NOMO-1 (cell line): ENCODE measurements at regions not wholly inside any gene's neighbourhood (a gene's known extent, or its start where the extent isn't known, plus 50 kb on each side); places are given as distances from the start of the nearest gene placed in this dataset.

Experiments used
- DNase-seq, 2 experiments: peaks; one replicate each; lab custom pipeline; 2025; ENCODE audit not compliant: unreplicated experiment in 2 of 2; lab: John Stamatoyannopoulos, UW

DNA sequence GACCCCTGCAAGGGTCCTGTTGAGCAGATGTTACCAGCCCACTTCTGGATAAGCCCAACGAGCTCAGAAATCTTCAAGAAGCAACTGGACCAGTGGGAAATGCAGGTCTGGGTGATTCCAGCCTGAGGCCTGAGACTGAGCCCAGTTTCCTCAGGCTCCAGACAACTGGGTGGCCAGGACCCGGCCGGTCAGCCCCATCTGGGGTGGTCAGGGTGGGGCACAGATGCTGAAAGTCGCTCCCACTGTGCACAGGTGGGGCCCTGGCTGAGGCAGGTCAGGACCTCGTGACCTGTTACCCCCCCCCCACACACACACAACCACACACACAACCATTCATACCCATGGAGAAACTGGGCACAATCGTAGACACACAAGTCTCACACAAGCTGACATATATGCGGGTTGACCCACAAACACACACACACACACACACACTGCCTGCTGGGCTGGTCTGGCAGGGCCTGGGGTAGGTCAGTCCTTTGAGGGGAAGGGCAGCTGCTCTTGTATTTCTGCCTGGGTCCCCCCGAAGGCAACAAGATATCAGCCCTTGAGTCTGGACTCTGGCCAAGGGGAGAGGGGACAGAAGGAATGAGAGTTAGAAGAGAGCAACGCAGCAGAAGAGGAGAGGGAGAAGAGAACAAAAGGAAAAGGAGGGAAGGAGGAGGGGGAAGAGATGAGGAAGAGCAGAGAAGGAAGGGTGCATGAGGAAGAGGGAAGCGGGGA, 99.0 kb upstream of the CDH5 start:
- no peak for DNase-seq

DNA sequence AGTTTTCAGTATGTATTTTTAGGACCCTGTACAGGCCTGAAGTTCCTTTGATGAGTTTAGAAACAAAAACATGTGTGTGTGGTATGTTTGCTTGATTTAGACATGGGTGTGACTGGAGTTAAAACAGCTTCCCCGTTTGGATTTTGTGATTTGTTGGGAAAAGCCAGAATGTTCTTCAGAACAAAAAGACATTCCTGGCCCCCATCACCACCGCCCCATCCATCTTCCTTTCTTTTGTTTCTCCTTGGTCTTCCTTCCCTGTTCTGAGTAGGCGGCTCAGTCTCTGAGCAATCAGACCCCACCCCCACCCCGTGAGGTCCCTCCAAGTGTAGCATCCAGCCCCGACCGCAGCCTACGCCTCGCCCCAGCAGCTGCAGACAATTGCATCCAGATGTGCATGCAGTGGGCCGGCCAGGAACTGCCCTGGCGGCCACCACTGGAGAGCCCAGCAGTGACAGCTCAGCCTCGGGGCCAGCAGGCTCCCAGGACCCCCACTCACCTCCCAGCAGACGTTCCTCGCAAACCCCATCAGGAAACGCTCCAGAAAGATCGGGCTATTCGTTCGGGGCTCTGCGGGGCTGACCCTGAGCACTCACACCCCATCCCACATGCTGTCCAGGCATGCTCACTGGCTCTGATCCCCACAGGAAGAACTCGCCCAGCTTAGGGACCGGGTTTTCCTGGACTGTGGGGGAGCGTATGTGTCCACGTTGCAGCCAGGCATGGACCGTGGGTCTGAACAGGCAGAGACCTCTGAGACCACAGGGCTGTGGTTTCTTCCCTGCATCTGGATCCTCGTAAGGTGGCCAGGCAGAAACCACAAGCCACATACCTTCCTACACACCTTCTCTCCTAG, 99.8 kb upstream of the CDH5 start:
- DNase-seq, result no peak

DNA sequence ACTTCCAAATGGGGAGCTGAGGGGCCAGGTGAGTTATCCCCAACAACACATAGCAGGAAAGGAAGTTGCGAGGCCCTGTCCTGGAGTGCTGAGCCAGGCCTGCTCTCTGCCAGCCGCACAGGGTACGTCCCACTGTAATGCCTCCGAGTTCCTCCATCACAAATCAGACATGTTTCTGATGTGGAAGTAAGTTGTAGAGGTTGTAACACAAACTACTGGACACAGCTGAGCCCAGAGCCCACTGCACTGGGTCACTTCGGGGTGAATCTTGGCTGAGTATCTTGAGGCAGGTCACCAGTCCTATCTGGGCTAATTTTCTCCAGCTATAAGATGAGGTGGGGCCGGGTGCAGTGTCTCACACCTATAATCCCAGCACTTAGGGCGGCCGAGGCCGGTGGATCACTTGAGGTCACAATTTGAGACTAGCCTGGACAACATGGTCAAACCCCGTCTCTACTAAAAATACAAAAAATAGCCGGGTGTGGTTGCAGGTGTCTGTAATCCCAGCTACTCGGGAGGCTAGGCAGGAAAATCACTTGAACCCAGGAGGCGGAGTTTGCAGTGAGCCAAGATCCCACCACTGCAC, 100.8 kb upstream of the CDH5 start:
- no peak for DNase-seq

DNA sequence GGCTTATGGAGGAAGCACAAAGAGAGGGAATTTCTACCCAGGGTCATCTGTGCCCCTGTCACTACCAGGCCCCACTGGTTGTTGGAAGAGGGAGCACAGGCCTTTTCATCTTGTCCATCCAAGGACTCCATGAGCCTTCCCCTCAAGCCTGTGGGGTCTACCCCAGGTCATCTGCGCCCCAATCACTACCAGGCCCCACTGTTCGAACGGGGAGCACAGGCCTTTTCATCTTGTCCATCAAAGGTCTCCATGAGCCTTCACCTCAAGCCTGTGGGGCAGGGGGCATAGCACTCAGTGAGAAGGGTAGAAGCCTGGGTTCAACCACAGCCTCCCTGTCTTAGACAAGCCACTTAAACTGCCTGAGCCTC, 101.5 kb upstream of the CDH5 start:
- no peak for DNase-seq

DNA sequence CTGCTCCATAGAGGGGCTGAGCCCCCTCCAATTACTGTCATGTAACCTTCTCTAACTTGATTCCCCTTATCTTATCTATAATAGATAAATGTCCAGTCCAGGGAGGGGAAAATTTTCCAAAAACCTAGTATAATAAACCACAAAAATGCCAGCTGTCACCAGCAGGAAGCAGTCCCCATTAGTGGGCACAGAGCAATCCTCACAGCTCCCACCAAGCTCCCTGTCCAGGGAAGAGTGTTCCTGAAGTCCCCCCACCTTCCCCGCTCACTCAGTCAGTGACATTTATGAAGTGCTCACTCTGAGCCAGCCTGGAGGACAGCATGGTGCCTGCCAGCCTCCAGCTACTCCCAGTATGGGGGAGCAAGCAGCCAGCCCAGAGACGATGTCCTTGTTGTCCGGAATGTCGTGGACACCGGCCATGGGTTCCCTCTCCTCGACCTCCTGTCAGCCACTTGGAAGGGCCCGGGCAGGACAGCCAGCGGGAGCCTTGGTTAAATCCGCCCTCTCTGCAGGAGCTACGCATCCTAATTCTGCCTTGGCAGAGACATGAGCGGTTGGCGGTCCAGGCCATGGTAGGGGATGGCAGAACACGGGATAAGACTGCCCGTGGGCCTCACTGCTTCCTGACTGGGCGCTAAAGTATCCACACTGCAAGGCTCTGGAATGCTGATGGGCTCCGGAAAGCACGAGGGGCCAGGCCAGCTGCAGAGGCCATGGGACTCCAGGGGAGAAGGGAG, 102.0 kb upstream of the CDH5 start:
- DNase-seq, result no peak

DNA sequence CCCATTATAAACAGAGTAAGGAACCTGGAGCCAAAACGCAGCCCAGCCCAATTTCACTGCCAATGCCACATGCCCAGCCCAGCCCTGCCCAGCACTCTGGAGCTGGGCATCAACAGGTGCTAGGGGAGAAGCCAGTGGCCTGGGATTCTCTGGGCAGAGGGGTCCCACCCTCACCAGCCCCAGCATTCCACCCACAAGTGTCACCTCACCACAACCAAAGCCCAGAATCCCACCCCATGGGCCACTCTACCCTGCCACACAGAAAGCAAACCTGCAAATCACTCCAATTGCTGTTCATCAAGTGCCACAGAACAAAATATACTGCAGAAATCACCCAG, 102.5 kb upstream of the CDH5 start:
- DNase-seq, result no peak

DNA sequence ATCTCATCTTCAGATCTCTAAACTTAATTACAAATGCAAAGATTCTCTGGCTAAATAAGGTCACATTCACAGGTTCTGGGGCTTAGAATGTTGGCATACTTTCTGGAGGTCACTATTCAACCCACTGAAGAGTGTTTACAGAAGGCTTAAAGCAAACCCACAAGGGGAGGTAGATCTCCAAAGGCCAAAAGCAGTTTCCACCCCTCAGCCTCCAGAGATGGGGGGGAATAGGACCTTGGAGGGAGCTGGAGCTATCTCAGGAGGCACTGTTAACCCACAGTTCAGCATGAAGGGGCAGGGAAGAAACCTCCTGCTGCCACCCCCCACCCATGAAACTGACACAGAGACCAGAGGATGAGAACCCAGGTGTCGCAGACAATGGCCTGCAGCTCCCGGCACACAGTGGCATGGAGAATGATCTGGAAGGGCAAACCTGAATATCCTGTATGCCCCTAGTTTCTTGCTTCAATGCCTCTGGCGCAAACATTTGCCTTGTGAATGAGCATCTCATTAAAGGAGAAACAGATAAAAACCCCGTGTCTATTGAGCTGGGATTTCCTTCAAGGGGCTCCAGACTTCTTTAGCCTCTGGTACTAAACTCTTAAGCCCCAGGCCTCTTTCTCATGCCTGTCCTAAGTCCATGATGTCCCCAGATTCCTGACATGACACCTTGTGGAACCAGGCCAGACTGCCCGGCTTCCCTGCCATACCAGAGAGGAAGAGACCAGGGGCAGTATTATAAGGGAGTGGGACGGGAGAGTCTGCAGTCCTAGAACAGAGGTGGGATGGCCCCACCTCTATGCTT, 103.1 kb upstream of the CDH5 start:
- DNase-seq, result no peak

DNA sequence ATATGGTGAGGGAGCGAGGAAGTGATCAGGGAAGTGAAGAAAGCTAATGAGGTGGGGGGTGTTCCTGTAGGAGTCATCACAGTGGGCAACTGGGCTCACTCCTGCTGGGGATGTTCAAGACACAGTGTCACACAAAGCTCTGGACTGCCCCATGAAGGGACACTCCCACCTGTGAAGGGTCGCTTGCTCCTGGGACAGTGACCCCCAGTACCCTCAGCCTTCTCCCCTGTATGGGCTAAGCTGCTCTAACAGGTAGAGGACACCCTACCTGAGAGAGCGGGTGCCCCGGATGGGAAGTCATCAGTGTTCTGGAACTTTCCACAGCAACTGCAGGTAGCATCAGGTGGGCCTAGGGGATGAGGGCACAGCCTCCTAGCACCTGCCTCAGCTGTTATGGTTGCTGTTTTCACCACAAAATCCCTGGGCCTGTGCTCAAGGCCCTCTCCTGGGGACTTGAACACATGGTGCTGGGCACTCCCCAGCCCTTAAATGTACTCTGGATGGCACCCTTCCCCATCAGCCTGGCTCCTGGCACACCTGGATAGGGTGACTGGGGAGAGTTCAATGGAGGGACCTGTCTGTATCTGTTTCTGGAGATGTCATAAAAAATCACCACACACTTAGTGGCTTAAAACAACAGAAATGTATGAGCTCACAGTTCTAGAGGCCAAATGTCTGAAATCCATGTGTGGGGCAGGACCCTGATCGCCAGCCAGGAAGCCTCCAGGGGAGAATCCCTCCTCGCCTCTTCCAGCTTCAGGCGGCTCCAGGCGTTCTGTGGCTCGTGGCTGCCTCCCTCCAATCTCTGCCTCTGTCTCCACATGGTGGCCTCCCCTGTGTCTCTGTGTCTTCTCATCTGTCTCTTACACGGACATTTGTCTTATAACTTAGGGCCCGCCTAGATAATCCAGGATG, 104.0 kb upstream of the CDH5 start:
- no peak for DNase-seq

DNA sequence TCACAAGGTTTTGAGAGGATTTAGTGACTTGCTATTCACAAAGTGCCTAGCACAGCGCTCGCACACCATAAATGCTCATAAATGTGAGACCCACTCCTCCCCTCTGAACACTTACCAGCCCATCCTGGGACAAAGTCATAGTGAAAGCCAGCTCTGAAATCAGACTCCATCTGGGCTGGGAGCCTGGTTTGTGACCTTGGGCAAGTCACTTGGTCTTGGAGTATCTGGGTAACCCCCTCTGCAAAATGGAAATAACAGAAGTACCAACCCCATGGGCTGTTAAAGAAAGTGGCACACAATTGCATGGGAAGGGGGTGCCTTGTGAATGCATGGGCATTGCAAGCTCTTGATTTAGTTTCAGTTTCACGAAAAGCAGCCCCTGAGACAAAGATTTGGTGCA, 104.7 kb upstream of the CDH5 start:
- no peak for DNase-seq

DNA sequence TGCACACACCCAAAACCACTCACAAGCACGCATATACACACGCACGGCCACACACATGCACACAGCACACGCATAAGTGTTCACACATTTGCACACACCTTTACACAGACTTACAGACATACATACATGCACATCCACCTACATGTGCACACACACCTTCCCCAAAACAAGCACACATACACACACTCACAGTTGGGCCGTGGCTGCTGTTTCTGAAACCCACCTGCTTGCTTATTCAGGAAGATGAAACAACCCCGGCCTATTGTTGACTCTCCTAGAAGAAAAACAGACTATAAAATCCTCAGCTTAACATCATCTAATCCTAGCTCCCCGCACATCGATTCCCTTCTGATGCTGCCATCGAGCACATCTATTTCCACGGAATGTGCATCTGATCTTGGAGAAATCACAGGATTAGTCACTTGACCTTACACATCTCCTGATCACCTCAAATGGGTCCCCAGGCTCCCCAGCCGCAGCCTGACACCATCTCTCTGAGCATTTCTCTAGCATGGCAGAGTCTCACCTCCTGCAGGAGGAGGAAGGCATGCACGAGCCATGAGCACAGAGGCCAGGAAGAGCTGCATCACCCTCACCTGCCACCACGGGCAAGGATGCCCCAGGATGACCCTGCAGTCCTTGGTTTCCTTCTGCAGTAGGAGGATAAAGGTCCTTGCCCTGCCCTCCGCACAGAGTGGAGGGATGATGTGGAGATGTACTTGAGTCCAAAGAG, 105.8 kb upstream of the CDH5 start:
- no peak for DNase-seq

DNA sequence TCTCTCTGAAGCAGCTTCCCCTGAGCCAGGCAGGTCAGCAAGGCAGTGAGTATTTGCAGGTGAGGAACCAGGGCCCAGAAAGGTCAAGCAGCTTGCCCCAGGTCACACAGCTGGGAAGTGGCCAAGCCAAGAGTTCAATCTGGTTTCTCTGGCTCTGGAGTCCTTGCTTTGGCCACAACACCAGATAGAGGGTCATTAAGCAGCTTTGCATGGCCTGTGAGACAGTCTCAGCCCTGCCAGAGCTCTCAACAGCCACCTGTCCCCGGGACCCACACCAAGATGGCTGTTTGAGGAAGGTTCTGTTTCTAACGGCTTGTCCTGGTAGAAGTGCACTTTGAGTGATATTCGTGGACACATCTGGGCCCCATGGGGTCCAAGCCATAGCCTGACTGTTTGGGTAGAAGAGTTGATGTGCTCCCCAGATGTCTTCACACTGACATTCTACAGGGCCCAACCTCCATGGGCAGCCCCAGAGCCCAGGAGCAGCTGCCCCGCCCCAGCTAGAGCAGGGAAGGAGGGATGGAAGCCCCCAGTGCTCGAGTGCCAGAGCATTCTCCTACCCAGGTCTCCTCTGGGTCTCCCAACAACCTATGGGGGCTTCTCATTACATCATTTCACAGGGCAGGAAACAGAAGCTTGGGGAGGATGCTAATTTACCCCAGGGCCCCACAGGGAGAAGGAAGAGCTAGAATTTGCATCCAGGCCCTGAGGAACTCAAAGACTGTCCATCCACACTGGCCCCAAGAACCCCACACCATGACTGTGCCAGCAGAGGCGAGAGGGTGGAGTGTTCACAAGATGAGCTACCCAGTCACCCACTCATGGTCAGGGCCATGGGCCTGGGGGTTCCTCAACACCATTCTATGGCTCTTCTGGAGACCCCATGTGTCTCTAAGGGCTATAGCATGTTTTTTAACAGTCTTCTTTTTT, 107.3 kb upstream of the CDH5 start:
- no peak for DNase-seq

DNA sequence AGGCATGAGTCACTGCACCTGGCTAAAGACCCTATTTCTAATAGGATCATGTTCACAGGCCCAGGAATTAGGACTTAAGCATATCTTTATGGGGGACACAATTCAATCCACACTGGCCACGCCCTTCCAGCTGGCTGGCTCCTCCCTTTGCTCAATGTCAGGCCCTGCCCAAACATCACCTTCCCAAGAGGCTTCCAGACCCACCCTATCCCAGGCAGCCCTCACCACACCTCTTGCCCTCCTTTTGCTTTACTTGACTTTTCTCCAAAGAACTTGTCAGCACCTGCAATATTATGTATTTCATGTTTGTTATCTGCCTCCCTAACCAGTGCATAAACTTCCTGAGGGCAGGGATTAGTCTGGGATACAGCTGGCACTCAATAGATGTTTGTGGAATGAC, 109.6 kb upstream of the CDH5 start:
- DNase-seq, result no peak

DNA sequence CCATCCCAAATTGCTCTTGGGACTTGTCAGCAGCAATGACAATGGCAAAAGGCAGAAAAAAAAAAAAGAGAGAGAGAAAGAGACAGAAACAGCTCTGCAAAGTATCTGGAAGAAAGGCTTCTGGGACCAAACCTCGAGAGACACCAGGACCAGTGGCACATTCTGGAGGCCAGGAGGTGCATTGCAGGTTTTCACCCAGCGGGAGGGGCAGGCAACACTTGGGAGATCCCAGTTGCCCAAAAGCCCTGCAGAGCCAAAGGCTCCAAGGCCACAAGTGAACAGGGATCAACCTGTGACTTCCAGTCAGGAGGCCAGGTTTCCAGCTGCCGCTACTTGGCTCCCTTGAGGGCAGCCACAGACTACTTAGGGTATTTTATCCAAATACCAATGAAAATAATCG, 110.8 kb upstream of the CDH5 start:
- no peak for DNase-seq

DNA sequence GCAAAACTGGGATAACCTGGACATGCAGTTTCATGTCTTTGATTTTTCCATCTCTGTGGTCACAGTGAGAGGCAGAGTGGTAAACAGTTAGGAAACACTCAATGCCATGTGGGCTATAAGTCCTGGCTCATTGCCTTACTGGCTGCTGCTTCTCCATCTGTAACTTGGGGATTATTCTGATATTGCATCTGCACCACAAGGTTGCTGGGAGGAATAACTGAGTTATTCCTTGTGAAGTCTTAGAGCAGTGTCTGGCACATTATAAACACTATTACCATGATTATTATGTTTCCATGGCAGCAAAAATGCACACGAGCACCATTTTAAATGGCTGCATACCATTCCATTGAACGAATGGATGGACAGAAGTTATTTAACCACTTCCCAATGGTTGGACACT, 111.7 kb upstream of the CDH5 start:
- no peak for DNase-seq

DNA sequence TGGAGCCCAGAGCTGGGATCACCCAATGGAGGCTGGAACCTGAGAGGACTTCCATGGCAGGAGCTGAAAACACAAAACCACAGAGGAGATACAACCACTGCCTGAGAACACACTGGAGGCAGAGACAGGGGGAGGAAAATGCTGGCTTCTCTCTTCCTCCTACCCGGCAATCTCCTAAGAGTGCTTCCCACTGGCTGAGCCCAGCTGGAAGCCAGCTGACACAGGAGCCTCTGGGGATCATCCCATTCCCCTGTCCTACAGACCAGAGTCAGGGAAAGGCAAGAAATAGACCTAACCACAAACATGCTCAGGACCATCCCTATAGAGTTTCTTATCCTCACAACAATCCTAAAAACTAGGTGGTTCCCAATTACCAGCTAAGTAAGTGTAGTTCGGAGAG, 112.4 kb upstream of the CDH5 start:
- no peak for DNase-seq

DNA sequence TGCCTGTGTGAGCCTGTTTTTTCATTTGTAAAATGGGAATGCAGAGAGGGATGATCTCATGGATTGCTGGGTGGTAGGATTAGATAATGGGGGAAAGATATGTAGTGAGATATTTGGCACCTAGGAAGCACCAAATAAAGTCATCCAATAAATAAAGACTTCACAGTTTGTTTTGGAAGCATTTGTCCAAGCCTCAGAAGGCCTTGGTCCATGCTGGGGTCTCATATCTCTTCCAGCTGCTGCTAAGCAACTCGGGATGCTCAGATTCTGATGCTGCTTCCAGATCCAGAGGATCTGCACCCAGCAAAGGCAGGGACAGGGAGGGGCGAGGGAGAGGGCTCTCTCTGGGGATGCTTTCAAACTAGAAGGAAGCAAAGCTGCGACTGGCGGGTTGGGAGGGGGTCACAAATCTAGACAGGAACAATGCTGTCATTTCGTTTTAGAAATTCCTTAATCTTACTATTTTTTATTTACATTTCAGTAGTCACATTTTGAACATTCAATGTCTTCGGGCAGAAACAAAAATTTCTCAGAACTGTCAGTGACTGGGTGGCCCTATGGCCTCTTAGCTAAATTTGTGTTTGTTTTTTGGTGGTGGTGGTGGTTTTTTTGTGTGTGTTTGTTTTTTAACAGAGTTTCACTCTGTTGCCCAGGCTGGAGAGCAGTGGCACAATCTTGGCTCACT, 114.9 kb upstream of the CDH5 start:
- no peak for DNase-seq

DNA sequence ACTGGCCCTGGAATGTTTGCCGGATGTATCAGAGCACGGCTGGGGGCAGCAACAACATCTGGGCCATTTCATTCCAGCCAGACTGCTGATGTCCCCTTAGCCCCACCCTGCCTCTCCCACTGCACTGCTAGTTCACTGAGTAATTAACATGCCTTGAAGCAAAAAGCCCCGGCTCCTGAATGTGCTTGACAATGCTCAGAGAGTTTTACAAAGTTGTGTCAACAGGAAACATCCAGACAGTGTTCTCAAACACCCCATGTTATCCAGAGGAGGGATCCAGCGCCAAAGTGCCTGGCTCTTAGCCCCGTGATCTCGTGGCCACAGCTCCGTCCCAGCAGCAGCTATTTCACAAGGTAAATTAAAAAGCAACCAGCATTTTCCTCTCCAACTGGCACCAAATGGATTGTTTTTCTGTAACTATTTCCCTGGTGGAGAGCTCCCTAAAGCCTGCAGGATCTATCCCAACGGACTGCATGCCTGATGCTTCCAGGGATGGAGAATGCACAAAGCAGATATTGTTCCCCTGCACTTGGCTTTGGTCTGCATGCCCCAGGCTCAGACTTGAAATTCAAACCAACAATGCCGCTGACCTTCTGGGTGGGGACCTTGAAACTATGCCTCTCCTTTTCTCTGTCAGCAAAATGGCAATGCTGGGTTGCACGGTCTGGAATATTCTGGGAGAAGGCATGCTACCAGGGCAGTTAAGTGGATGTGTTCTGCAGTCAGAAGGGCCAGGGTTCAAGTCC, 115.6 kb upstream of the CDH5 start:
- no peak for DNase-seq
